Endodermal cell (in vitro differentiated cells): ENCODE measurements at regions not wholly inside any gene's neighbourhood (a gene's known extent, or its start where the extent isn't known, plus 50 kb on each side); places are given as distances from the start of the nearest gene placed in this dataset.
"Not testable (repeated sequence)": the region's sequence is repeated elsewhere in the genome, so short reads cannot be mapped to it uniquely, and the experiment has no call there.

Experiments
- DNase-seq: peaks from one replicate; pipeline ENCODE4 v3.0.0-alpha.2; 2017
- H3K27ac ChIP-seq: 2 replicates; pipeline ENCODE4 v1.5.1; 2013; ENCODE audit warnings: mild to moderate bottlenecking, low read depth, low read length, moderate library complexity
- H3K27me3 ChIP-seq: 2 replicates; pipeline ENCODE4 v1.6.1; 2013; ENCODE audit warnings: mild to moderate bottlenecking, low read length, moderate library complexity; ENCODE audit not compliant: insufficient read depth, control insufficient read depth, poor library complexity, severe bottlenecking
- H3K36me3 ChIP-seq: 2 replicates; pipeline ENCODE4 v1.7.0; 2013; ENCODE audit warnings: mild to moderate bottlenecking, low read length, moderate library complexity; ENCODE audit not compliant: control insufficient read depth, insufficient read depth
- H3K4me1 ChIP-seq: one replicate; pipeline ENCODE4 v1.7.0; 2013; ENCODE audit warnings: low read length; ENCODE audit not compliant: control insufficient read depth, insufficient read depth
- H3K4me3 ChIP-seq: 2 replicates; pipeline ENCODE4 v1.5.1; 2013; ENCODE audit warnings: mild to moderate bottlenecking, low read length, moderate library complexity
- H3K9ac ChIP-seq: 2 replicates; pipeline ENCODE4 v1.6.1; 2013; ENCODE audit warnings: mild to moderate bottlenecking, low read length, moderate library complexity; ENCODE audit not compliant: poor library complexity, severe bottlenecking; ENCODE audit errors: extremely low read depth
- H3K9me3 ChIP-seq: 2 replicates; pipeline ENCODE4 v1.6.1; 2013; ENCODE audit warnings: mild to moderate bottlenecking, low read length, moderate library complexity; ENCODE audit not compliant: control insufficient read depth
- H3K27ac Mint-ChIP-seq: 2 replicates; pipeline ENCODE4 v1.8.0; 2020; ENCODE audit warnings: mixed read lengths
- H3K27me3 Mint-ChIP-seq: 2 replicates; pipeline ENCODE4 v1.8.0; 2021; ENCODE audit warnings: mild to moderate bottlenecking, mixed read lengths; ENCODE audit not compliant: insufficient read depth
- H3K36me3 Mint-ChIP-seq: 2 replicates; pipeline ENCODE4 v1.8.0; 2020; ENCODE audit warnings: low read depth, mixed read lengths
- H3K4me1 Mint-ChIP-seq: 2 replicates; pipeline ENCODE4 v1.8.0; 2020; ENCODE audit warnings: mixed read lengths
- H3K4me3 Mint-ChIP-seq: 2 replicates; pipeline ENCODE4 v1.8.0; 2020; ENCODE audit warnings: mild to moderate bottlenecking, moderate library complexity, mixed read lengths
- H3K9me3 Mint-ChIP-seq: 2 replicates; pipeline ENCODE4 v1.8.0; 2020; ENCODE audit warnings: mild to moderate bottlenecking, mixed read lengths
- CTCF ChIP-seq: fragments of 200-600 bp; sonication (generic); conservative IDR thresholded peaks from 2 replicates; pipeline ENCODE4 v1.5.0; 2021; ENCODE audit warnings: antibody characterized with exemption, mild to moderate bottlenecking
- WGBS, 2 experiments: methylation state at CpG; one replicate each; pipeline versions ENCODE4 v1.1.5 to v1.1.7; 2013; ENCODE audit warnings: missing lambda C conversion rate in 2 of 2, mixed read lengths in 1 of 2; ENCODE audit not compliant: insufficient coverage in 1 of 2, insufficient read length in 1 of 2; 5-methylcytosine and 5-hydroxymethylcytosine counted together

GRCh38 chr3:34155666-34156065, 357.2 kb downstream of the PDCD6IP start:
- H3K27ac Mint-ChIP-seq, result no peak overlapping the region
- peaks cover 2% of the 10 kb centered on the region for H3K27me3 Mint-ChIP-seq
- no peak for DNase-seq
- no peak for TF ChIP-seq CTCF
- no peak overlapping the region for H3K4me3 Mint-ChIP-seq
- Histone ChIP-seq H3K4me3 (no peak overlapping the region), H3K9ac (no peak overlapping the region), H3K27ac (no peak overlapping the region), H3K27me3 (no peaks in the 10 kb centered on the region), H3K4me1 (no peaks in the 10 kb centered on the region), H3K9me3 (no peaks in the 10 kb centered on the region), H3K36me3 (no peaks in the 10 kb centered on the region)
- 90 to 100% methylated on average over 1 to 2 of the region's 2 CpGs for WGBS, 2 experiments
- H3K36me3 Mint-ChIP-seq, result no peaks in the 10 kb centered on the region
- no peaks in the 10 kb centered on the region for H3K4me1 Mint-ChIP-seq
- peaks cover 4% of the 10 kb centered on the region for H3K9me3 Mint-ChIP-seq

GRCh38 chr3:34157491-34157890, 359.1 kb downstream of the PDCD6IP start:
- DNase-seq, result no peak
- H3K27me3 Mint-ChIP-seq, result peaks cover 2% of the 10 kb centered on the region
- H3K4me3 Mint-ChIP-seq, result no peak overlapping the region
- no peak overlapping the region for H3K9ac ChIP-seq
- no peak overlapping the region for H3K4me3 ChIP-seq
- H3K4me1 ChIP-seq, result no peaks in the 10 kb centered on the region
- no peaks in the 10 kb centered on the region for H3K36me3 ChIP-seq
- H3K36me3 Mint-ChIP-seq, result no peaks in the 10 kb centered on the region
- no peak for TF ChIP-seq CTCF
- H3K27ac ChIP-seq, result no peak overlapping the region
- H3K9me3 Mint-ChIP-seq, result peaks cover 4% of the 10 kb centered on the region
- H3K27me3 ChIP-seq, result no peaks in the 10 kb centered on the region
- H3K9me3 ChIP-seq, result no peaks in the 10 kb centered on the region
- no peak overlapping the region for H3K27ac Mint-ChIP-seq
- H3K4me1 Mint-ChIP-seq, result no peaks in the 10 kb centered on the region

GRCh38 chr3:34159613-34160420, 361.4 kb downstream of the PDCD6IP start:
- H3K4me3 Mint-ChIP-seq, result no peak overlapping the region
- no peaks in the 10 kb centered on the region for H3K9me3 ChIP-seq
- H3K4me1 ChIP-seq, result no peaks in the 10 kb centered on the region
- no peaks in the 10 kb centered on the region for H3K36me3 Mint-ChIP-seq
- no peaks in the 10 kb centered on the region for H3K27me3 ChIP-seq
- no peak for DNase-seq
- 86 to 92% methylated on average over 2 to 4 of the region's 4 CpGs for WGBS, 2 experiments
- peaks cover 3% of the 10 kb centered on the region for H3K27me3 Mint-ChIP-seq
- no peaks in the 10 kb centered on the region for H3K4me1 Mint-ChIP-seq
- no peak overlapping the region for H3K9ac ChIP-seq
- H3K9me3 Mint-ChIP-seq, result peaks cover 4% of the 10 kb centered on the region
- no peak for TF ChIP-seq CTCF
- H3K27ac ChIP-seq, result no peak overlapping the region
- H3K36me3 ChIP-seq, result no peaks in the 10 kb centered on the region
- H3K27ac Mint-ChIP-seq, result no peak overlapping the region
- H3K4me3 ChIP-seq, result no peak overlapping the region

GRCh38 chr3:34169636-34170035, 371.2 kb downstream of the PDCD6IP start:
- H3K27ac ChIP-seq, H3K27me3 Mint-ChIP-seq, H3K27me3 ChIP-seq, H3K36me3 Mint-ChIP-seq, H3K4me1 ChIP-seq, H3K36me3 ChIP-seq, H3K4me3 Mint-ChIP-seq, H3K4me3 ChIP-seq, DNase-seq, H3K9ac ChIP-seq, H3K9me3 Mint-ChIP-seq, H3K27ac Mint-ChIP-seq, H3K9me3 ChIP-seq: not testable (repeated sequence)
- H3K4me1 Mint-ChIP-seq, result peaks cover 11% of the 10 kb centered on the region
- WGBS, 2 experiments, result 96 to 100% methylated on average over 4 to 8 of the region's 8 CpGs
